HG02970 (cell line): ENCODE measurements at regions not wholly inside any gene's neighbourhood (a gene's known extent, or its start where the extent isn't known, plus 50 kb on each side); places are given as distances from the start of the nearest gene placed in this dataset.
A peak's percentile ranks its signal among the peaks of the same experiment; 100 is the strongest.
"Not testable (repeated sequence)": the region's sequence is repeated elsewhere in the genome, so short reads cannot be mapped to it uniquely, and the experiment has no call there.

Source experiments
- ATAC-seq: cut with Tn5 transposase; IDR thresholded peaks from one replicate; pipeline ENCODE4 v1.9.1; 2021; ENCODE audit warnings: mild to moderate bottlenecking, moderate library complexity, moderate number of reproducible peaks; ENCODE audit not compliant: unreplicated experiment, low FRiP score

- ATAC-seq, result no peak
These were observed 370.8 kb downstream of the DSEL start for GRCh38 chr18:67145586-67146292.

DNA sequence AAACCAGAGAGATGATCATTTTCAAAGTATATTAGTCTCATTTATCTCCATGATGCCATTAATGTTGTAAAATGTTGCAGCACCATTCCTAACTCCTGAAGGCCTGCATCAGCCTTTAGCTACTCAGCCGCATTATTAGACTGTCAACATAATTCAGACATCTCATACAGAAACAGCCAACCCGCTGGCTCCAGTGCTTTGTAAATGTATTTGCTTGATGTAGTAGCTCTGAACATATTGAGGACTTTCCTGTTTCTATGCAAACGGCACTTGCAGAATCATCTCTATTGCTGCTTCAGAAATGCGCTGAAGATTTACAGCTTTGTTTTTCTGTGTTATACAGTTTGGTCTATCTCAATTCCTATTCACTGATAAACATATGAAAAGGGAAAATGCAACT is 372.2 kb downstream of the DSEL start:
- ATAC-seq, result no peak

GRCh38 chr18:67143028-67143427 is 373.5 kb downstream of the DSEL start:
- no peak for ATAC-seq

DNA sequence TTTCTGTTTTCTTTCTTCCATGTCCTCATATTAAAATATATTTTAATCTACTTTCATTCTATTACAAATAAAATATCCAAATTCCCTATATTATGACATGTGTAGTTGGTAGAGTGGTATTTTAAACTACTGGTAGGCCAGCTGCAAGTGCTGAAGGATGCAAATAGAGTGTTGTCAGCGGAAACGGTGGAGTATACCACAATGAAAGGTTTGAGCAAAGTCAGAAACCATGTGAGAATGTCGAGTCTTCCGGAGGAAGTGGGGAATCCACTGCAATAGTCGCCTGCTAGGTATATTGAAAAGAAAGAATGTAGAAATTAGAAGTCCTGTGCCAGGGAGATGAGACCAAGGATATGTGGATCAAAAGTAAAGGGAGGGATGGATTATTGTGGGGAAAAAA is 373.9 kb downstream of the DSEL start:
- no peak for ATAC-seq

DNA sequence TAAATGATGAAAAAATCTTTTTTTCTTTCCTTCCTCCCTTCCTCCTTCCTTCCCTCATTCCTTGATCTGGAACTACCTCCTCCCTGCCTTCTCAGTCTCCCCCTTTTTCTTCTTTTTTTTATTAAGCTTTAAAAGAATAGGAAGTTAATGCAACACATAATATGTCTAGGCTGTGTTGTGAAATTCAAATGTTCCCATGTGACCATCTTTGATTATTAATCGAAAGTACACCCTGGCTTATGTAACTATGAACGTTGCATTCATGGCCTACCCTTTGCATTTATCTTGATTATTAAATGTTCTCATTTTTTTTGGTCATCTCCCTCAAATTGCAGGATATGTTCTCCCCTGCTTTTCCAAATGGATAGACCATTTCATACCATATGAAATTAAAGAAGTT is 376.0 kb downstream of the DSEL start:
- ATAC-seq, result no peak

DNA sequence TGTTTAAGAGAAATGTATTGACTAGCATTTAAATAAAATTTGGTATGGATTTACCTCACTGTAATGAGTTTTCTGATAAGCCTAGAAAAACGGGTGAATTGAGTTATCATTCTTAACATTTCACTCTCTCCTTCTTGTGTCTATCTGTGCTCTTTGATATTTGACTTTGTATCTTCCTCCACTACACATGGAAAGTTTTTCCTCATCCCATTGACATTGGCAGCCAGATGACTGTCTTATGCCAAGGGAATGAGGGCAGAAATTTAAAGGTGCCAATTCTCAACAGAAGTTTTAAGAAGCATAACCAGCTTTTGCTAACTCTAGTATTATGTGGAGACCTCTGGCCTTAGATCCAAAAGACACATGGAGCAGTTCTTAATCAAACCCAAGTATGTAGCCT is 376.6 kb downstream of the DSEL start:
- ATAC-seq, result no peak

DNA sequence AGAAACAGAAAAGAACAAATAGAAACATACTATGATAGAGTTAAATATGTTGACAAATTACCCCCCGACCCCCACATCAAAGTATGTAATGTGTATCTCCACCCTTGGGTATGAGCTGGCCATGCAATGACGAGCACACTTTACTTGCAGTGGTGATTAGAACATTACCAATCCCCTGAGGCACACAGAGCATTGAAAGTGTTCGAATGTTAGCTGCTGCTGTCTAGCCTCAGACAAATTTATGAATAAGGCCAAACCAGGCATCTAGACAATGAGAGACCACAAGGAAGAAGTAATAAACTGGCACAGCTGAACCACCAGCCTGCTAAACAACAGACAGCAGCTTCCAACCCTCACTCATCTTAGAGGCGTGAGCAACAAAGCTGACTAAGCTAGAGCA is 380.5 kb downstream of the DSEL start:
- ATAC-seq, result no peak

DNA sequence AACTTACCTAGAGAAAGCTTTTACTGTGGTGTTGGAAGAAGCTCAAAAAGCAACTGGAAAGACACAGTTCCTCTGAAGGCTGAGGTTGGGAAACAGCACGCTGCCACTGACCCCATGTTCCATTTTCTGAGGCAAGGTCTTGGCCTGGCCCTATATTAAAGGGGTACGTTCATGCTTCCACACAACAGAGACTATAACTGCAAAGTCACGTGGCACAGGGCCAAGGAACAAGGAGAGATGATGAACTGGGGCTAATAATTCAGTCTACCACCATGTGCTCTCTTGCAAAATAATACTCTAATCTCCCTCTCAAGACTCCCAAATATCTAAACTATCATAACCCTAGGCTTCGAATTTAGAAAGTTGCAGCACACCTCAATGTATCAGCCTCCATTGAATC is 381.6 kb downstream of the DSEL start:
- no peak for ATAC-seq

DNA sequence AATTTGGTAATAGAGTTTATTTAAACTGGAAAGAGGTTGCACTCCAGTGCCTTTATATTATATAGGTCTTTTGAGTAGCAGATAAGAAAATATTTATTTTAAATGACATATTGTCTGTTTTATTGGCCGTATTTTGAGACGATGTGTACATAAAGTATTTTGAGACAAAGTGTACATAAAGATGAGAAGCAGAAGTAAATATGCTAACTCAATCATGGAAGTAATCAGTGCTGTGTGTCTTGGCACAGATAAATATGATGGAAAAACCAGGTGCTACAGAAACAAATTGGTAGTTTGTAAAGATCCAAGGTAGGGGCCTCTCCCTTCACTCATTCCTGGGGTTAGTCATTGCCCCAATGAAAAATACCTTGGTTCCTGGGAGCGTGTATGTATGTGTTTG is 382.9 kb downstream of the DSEL start:
- no peak for ATAC-seq

GRCh38 chr18:67132919-67133318 is 383.6 kb downstream of the DSEL start:
- ATAC-seq, result no peak

GRCh38 chr18:67131498-67131897 is 385.0 kb downstream of the DSEL start:
- ATAC-seq, result no peak

DNA sequence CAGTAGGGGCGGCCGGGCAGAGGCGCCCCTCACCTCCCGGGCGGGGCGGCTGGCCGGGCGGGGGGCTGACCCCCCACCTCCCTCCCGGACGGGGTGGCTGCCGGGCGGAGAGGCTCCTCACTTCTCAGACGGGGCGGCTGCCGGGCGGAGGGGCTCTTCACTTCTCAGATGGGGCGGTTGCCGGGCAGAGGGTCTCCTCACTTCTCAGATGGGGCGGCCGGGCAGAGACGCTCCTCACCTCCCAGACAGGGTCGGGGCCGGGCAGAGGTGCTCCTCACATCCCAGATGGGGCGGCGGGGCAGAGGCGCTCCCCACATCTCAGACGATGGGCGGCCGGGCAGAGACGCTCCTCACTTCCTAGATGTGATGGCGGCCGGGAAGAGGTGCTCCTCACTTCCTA is 389.8 kb downstream of the DSEL start:
- not testable (repeated sequence) for ATAC-seq

GRCh38 chr18:67123901-67124300 is 392.6 kb downstream of the DSEL start:
- ATAC-seq, result no peak

DNA sequence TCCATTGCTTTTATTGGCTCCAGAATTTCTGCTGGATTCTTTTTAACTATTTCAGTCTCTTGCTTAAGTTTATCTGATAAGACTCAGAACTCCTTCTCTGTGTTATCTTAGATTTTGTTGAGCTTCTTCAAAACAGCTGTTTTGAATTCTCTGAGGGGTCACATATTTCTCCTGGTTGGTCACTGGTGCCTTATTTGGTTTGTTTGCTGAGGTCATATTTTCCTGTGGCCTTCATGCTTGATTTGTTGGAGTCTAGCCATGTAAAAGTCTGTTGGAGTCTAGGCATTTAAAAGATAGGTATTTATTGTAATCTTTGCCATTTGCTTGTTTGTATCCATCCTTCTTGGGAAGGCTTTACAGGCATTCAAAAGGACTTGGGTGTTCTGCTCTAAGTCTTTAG is 398.7 kb downstream of the DSEL start:
- no peak for ATAC-seq

- ATAC-seq, result no peak
These were observed 407.0 kb downstream of the DSEL start for GRCh38 chr18:67109535-67109934.

GRCh38 chr18:67108894-67109293 is 407.6 kb downstream of the DSEL start:
- no peak for ATAC-seq

- ATAC-seq, result peak; percentile 83
These were observed 411.7 kb downstream of the DSEL start for GRCh38 chr18:67104700-67105284.

GRCh38 chr18:67094123-67094522 is 422.4 kb downstream of the DSEL start:
- ATAC-seq, result no peak

DNA sequence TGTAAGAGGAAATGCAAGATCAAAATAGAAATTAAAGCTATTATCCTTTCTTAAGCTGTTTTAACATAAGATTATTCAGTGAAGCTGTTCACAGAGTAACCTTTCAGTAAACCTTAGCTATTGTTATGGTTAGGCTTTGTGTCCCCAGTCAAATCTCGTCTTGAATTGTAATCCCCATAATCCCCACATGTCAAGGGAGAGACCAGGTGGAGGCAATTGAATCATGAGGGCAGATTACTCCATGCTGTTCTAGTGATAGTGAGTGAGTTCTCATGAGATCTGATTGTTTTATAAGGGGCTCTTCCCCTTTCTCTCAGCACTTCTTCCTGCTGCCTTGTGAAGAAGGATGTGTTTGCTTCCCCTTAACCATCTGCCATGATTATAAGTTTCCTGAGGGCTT is 424.4 kb downstream of the DSEL start:
- ATAC-seq, result no peak

- no peak for ATAC-seq
These were observed 434.9 kb downstream of the DSEL start for GRCh38 chr18:67081482-67082211.

DNA sequence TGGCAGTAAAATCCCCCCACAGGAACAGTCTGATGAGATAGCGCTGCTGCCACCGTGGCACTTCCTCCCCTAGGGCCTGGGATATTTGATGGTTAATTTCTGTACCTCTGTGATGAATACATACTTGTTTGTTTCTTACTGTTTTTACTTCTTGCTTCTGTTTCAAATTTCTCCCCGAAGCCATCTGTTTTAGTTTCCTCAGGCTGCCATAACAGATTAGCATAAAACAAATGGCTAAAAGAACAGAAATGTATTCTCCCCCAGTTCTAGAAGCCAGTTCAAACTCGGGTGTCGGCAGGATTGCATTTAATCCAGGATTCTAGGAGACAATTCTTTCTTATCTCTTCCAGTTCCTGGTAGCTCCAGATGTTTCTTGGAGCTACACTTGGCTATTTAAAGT is 435.9 kb downstream of the DSEL start:
- ATAC-seq, result no peak

- ATAC-seq, result no peak
These were observed 442.2 kb downstream of the DSEL start for GRCh38 chr18:67074309-67074708.
